HG03439 (cell line): ENCODE measurements at regions not wholly inside any gene's neighbourhood (a gene's known extent, or its start where the extent isn't known, plus 50 kb on each side); places are given as distances from the start of the nearest gene placed in this dataset.
"Not testable (repeated sequence)": the region's sequence is repeated elsewhere in the genome, so short reads cannot be mapped to it uniquely, and the experiment has no call there.

ENCODE experiments used
- ATAC-seq: cut with Tn5 transposase; IDR thresholded peaks from one replicate; pipeline ENCODE4 v1.9.1; 2021; ENCODE audit warnings: mild to moderate bottlenecking, moderate library complexity; ENCODE audit not compliant: unreplicated experiment

DNA sequence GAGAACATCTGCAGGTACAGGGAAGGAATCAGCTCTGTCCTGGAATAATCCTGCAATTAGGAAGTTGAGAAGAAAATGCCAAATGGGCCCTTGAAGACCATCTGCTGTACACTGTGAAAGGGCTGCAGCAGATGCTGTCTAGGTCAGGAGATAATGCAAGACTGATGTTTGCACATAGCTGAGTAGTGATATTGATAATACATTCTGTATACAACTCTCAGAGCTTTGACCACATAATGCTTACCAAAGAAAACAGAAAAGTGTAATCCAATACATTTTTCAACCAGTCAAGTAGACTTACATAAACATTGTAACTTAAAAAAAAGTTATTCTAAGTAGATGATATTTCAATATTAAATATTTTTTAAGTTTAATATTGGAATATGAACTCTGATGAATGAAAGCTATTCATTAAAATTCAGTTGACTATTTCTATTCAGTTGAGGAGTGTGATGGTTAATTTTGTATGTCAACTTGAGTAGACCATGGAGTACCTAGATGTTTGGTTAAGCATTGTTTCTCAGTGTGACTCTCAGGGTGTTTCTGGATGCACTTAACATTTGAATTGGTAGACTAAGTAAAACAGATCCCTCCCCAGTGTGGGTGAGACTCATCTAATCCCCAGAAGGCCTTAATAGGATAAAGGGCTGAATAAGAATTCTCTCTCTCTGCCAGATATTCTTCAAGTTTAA is 380.1 kb upstream of the PRR16 start:
- no peak for ATAC-seq

DNA sequence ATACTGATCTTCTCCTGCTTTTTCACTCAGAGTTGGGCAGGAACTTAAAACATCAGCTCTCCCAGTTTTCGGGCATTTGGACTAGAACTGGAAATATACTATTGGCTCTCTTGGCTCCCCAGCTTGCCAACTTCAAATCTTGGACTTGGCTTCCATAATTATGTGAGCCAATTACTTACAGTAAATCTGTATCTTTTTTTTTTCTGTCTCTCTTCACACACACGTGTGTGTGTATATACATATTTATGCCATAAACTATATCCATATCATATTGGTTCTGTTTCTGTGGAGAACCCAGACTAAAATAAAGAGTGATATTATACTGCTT is 379.6 kb upstream of the PRR16 start:
- no peak for ATAC-seq

DNA sequence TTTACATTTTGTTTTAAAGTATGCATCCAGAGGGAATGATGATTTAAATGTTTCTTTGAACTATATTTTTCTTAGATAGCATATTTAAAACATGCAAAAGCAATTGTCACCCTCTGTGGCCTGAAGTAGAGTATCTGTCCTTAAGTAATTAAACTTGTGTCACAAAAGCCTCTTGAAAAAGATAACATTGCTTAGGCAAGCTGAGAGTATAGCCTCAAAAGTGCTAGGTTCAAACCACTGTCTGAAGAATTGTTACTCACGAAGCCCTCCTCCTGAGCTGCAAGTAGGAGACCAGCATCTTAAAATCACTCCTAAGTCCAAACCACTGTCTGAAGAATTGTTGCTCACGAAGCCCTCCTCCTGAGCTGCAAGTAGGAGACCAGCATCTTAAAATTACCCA is 378.0 kb upstream of the PRR16 start:
- no peak for ATAC-seq

DNA sequence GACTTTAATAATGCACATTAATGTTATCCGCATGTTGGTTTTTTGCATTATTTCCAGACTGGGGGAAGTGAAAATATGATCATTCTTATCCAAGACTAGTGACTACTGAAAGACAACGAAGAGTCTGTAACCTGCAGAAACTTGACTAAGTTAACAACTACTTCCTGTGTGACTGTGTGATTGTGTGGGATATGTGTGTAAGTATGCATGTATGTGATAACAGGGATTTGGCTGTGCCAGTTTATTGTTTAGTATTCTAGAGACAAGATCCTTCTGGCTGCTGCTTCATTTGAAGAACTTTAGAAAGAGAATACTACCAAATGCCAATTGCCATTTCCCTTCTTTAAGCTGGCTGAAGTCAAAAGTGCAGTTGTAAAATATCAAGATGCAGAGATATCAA is 375.7 kb upstream of the PRR16 start:
- ATAC-seq, result no peak

DNA sequence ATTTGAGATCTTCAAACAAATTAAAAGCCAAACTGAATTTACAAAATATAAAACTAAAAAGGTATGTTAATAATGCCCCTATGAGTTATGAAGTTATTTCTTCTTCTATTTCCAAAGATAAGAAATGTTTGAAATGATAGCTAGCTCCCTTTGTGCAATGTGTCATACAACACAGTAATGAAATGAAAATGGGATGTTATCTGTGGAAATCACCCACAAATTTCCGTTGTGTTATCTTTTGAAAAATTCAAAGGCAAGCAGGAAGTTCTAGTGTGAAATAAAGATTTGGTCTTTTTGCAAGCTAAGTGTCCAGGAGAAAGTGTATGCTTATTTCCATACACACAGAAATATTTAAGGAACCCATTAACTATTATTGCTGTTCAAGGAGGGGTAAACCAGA is 375.3 kb upstream of the PRR16 start:
- ATAC-seq, result no peak

DNA sequence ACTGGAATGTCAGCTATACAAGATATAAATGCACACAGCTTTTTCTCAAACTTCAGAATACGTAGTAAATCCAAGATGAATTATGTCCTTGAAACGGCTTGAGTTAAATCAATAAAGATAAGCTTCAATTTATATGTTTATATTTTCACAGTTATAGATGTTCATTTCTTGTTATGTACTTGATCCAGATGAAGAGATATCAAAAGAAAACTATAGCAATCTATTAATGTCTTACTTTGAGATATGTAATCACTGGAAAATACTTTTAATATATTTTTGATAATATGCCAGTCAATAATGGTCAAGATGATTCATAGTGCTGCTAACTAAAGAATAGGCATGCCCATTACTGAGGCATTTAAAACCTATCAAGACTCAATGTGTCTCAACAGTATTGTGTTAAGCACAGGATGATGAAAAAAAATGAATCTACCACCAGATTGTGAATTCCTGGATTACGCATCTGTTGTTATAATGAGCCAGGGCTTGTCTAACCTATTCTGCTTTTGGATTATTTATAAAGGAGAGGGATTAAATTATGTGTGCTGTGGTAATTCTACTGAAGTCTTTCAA is 372.6 kb upstream of the PRR16 start:
- ATAC-seq, result no peak

DNA sequence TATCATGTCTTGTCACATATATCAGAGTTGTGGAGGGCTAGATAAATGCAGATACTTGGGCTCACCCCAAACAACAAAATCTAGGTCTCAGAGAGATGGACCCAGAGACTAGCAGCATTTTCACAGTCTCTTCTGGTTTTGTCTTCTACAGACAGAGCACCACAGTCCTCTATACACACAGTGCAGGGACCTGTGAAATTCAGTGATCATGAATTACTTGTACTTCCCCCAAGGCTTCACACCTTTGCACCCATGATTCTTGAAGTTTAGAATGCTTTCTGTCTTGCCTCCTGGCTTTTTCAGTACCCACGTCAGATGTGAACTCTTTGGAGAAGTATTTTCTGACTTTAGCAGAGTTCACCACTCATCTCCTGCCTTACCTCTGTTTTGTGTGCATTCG is 371.5 kb upstream of the PRR16 start:
- no peak for ATAC-seq

DNA sequence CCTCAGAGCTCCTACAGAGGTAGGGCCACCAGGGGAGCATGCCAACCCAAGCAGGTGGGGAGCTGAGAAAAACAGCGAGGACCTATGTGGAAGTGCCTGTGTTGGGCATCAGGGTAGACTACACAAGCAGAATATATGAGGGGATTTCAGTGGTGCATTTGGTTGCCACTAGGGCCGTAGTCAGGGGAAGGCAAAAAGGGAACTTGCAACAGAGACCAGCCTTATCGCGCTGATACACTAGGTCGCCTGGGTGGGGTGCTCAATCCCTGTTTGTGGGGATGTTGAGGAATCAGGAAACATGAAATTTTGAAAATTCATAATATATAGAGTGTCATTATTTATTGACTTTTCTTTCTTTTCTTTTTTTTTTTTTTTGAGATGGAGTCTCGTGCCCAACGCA is 370.9 kb upstream of the PRR16 start:
- no peak for ATAC-seq

DNA sequence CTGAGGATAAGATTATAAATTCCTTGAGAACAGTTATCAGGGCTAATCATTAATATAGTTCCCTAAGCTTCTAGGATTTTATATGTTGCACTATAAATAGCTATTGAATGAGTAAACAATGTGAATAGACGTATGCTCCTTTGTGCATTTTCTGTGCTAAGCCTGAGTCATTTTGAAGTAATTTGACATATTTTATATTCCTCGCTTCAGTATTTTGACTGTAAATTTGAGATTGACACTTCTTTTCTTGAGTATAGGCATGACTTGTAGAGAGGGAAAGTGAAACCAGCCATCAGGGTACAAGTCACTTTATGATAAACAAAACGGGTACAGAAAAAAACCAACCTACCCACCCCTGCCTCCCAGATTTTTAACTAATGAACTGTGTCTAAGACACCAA is 367.7 kb upstream of the PRR16 start:
- no peak for ATAC-seq

DNA sequence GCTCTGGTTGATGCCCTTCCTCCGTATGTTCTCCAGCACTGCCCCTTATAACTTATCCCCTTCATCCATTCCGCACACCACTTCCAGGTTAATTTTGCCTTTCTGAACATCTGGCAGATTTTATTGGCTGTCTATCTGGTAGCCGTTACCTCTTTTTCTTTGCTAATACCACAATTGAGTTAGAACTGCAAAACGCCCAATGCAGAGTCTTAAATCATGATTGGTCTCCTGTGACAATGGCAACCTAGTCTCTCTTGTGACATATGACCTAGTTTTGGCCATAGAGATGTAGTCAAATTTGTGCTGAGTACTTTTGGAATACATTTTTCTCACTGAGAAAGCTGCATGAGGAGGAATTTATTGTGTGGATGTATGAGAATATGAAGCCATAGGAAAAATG is 365.7 kb upstream of the PRR16 start:
- ATAC-seq, result no peak

DNA sequence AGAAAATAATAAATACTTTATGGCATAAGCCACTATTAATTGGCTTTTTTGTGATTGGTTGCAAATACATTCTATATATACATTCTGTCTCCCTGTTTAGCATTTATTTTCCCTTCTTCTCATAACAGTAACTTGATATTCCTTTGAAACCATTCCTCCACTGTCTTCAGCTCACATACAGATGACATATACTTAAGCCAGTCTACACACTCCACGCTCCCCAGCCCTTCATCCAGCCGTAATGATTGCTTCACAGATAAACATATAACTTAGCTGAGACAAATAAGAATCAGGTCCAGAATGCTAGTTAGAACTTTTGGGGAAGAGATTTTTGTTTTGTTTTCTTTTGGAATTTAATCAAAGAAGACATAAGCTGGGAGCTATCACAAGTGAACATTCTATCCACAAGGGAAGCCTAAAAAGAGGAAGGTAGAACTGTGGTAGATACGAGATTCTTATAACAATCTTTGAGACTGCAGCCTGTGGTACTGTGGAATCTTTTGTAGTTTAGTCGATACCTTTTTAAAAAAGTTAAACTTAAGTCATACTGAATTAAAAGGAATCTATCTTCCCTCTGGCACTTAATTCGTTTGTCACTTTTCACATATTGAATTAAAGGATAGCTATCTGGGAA is 365.1 kb upstream of the PRR16 start:
- ATAC-seq, result no peak

DNA sequence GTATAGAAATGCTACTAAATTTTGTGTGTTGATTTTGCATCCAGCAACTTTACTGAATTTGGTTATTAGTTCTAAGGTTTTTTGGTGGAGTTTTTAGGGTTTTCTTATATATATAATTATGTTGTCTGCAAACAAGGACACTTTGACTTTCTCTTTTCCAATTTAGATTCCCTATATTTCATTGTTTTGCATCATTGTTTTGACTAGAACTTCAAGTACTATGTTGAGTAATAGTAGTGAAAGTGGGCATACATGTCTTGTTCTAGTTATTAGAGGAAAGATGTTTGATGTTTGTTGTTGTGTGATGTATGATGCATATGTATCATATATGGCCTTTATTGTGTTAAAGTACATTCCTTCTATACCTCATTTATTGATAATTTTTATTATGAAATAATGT is 362.3 kb upstream of the PRR16 start:
- ATAC-seq, result no peak

DNA sequence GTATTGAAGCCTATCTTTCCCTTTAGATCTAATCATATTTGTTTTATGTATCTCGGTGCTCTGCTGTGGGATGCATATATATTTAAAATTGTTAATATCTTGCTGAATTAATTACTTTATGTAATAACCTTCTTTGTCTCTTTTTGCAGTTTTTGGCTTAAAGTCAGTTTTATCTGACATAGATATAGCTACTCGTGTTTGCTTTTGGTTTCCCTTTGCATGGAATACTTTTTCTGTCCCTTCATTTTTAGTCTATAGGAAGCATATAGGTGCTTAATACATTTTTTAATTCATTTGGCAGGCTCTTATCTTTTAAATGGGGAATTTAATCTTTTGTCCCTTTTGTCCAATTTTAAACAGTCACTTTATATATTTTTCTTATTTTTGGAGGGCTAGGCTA is 360.6 kb upstream of the PRR16 start:
- ATAC-seq, result no peak

DNA sequence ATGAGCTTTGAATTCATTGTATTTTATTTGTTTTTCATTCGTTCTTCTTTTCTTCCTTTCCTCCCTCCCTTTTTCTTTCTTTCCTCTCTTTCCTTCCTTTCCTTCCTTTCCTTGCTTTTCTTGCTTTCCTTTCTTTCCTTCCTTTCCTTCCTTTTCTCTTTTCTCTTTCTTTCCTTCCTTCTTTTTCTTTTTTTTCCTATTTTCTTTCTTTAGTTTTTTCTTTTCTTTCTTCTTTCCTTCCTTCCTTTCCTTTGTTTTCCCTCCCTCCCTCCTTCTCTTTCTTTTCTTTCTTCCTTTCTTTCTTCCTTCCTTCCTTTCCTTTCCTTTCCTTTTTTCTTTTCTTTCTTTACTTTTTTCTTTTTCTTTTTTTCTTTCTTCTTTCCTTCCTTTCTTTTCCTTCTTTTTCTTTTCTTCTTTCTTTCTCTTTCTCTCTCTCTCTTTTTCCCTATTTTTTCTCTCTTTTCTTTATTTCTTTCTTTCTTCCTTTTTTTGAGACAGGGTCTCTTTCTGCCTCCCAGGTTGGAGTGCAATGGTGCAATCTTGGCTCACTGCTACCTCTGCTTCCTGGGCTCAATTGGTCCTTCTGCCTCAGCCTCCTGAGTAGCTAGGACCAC is 357.1 kb upstream of the PRR16 start:
- ATAC-seq, result no peak

DNA sequence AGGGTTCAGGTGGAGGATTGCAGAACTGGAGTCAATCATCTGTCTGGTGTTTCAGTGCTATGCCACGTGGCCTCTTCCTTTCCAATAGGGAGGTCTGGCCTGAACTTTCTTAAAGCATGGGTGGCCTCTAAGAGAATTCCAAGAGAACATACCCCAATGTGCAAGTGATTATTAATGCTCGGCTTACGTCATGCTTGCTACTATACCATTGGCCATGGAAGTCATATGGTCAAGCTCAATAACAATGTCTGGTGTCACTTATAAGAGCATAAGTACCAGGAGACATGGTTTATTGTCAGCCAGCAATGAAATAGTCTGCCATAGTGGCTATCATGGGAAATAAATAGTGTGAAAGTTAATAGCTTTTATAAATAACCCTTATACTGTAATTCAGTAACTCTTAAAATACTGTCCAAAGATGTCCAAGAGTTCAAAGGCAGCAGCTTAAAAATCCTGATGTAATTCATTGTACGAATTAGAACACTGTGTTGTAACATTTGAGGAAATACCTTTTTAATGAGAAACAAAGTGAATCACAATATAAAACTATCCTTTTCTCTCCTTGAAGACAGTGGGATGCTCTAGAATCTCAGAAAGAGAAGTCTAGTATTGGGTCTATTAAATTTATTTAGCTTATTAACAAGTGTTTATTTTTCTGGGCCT is 355.4 kb upstream of the PRR16 start:
- no peak for ATAC-seq

DNA sequence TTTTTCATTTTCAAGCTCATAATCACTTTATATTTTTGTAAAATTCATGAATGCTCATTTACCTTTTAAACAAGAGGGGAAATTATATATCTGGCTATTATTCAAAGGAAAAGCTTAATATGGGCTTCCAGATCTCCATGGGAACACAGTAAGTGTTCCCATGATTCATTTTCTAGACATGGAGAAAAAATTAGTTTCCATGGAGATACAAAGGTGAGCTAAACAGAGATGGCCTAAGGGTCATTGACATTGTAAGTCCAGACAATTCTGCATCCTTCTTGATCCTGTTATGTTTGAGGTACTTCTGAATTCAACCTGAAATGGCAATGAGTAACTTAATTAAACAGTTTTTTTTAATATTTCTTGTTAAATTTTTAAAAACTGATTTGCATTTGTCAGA is 341.4 kb upstream of the PRR16 start:
- no peak for ATAC-seq

DNA sequence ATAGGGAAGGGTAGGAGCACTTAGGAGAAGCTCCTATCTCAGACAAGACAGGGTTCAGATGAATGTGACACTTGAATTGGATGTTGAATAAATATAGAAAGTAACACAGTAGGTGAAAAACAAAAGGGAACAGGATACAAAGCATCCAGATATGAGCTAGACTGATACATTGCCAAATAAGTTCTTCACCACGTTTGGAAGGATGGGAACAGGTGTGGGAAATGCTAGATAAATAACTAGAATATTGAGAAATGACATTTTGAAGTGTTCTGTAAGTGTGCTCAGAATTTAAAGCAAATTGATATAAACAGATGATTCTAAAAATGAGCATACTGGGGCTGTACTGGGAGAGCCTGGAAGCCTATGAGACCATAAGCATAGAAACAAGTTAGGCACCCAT is 340.1 kb upstream of the PRR16 start:
- ATAC-seq, result no peak

DNA sequence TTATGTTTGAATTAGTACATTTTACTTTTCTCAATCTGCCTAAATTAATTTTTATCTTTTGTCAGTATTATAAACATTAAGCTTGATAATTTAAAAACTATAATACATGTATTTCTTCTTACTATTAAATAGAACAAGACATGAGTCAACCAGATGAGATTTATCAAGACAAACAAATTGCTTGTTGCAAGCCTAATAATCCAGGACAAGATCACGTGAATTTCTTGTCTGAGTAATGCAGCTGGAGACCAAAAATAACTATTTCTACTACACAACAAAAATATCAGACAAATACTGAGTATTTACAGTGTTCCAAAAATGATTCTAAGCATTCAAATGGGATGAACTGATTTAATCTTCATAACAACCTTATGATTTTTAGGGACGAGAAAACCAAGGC is 339.1 kb upstream of the PRR16 start:
- ATAC-seq, result no peak

DNA sequence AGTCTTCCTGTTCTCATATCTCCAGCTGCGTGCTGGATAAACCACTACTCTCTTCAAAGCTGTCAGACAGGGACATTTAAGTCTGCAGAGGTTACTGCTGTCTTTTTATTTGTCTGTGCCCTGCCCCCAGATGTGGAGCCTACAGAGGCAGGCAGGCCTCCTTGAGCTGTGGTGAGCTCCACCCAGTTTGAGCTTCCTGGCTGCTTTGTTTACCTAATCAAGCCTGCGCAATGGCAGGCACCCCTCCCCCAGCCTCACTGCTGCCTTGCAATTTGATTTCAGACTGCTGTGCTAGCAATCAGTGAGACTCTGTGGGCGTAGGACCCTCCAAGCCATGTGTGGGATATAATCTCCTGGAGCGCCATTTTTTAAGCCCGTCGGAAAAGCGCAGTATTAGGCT is 331.8 kb upstream of the PRR16 start:
- ATAC-seq, result not testable (repeated sequence)

DNA sequence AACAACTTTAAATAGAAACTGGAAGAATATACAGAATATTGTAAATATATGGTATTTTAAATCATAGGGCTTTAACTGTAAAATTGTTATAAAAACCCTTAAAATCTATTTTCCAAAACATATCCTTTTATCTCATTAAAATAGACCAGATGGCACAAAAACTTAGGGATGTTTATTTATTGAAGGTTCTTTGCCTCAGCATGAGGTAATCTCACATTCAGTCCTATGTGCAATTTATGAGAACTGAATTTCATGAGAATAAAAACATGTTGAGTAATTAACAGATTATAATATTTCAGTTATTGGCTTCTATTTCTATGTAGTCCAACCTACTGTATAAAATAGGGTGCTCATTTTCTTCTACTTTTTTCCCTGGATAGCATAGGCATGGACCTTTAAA is 329.2 kb upstream of the PRR16 start:
- ATAC-seq, result no peak

DNA sequence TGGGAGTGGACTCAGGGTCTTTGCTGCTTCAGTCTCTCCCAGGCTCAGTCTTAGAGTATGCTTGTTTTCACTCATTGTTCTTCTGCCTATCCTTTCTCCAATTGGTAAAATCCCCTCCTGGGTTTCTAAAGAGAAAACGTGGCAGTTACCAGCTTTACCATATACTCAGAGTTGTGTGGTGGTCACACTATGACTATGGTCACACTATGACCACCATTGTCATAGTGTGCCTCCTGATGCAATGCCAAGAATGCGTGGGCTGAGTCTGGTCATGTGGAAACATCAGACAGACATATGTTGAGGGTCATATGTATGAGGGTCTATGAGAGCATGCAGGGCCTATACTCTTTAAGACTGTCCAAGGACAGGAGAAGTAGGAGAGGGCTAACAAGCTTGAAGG is 326.5 kb upstream of the PRR16 start:
- ATAC-seq, result no peak

DNA sequence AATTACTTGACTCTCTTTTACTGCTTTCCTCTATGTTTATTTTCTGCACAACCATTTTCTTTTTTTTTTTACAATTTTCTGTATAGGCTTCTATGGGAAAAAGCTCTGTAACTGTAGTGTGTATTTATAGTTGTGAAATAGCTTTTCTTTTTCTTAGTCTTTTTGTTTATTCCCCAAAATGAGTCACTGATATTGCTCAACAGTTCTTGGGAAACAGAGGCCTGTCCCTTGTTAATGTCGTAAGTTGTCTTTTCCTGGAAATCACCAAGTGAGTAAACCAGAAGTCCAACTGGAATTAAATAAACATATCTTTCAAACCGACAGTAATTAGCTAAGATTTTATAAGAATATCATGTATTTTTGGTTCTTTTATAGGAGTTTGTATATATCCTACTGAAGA is 325.1 kb upstream of the PRR16 start:
- ATAC-seq, result no peak
